Endothelial cell of umbilical vein (primary cell): ENCODE measurements at regions not wholly inside any gene's neighbourhood (a gene's known extent, or its start where the extent isn't known, plus 50 kb on each side); places are given as distances from the start of the nearest gene placed in this dataset.

ENCODE experiments used
- BruUV-seq: library from RNA; stranded (reverse); fragments of 400-500 nt; replicated peaks from 2 replicates; lab custom pipeline; 2021; lab: Mats Ljungman, UMichigan
- CTCF ChIA-PET: fragments of 300-600, 350-600 bp; sonication (Branson Sonifier 250); formaldehyde crosslinking; loops from one replicate; lab custom pipeline; 2021; ENCODE audit warnings: antibody characterized with exemption, inconsistent platforms; lab: Charles Lee
- POLR2A ChIA-PET: fragments of 300-600, 350-600 bp; sonication (Branson Sonifier 250); formaldehyde crosslinking; loops from one replicate; lab custom pipeline; 2021; ENCODE audit warnings: antibody characterized with exemption, inconsistent platforms; lab: Charles Lee
- DNase-seq: peaks from one replicate; pipeline ENCODE4 v3.0.0-alpha.2; 2011; ENCODE audit warnings: low read depth, low spot score
- FAIRE-seq: peaks from 2 replicates; lab custom pipeline; 2011; peaks lifted over from hg19 to GRCh38; lab: Jason Lieb, UNC
- H2AFZ ChIP-seq: 2 replicates; pipeline ENCODE4 v1.6.0; 2012; ENCODE audit warnings: low read depth, low read length, control low read depth, inconsistent platforms
- H3K27ac ChIP-seq: 2 replicates; pipeline ENCODE4 v1.5.1; 2011; ENCODE audit warnings: low read depth, mild to moderate bottlenecking, control low read depth, low read length, moderate library complexity; ENCODE audit not compliant: insufficient read depth
- H3K27me3 ChIP-seq, 2 experiments: 2 replicates each; pipeline versions ENCODE4 v1.6.0 to v1.6.1; 2011; ENCODE audit warnings: low read length in 2 of 2, mixed read lengths in 1 of 2; ENCODE audit not compliant: control insufficient read depth in 2 of 2, insufficient read depth in 2 of 2
- H3K36me3 ChIP-seq, 2 experiments: 2 replicates in 1 of 2; 3 replicates in 1 of 2; pipeline ENCODE4 v1.5.1; 2011; ENCODE audit warnings: low read length in 2 of 2, mild to moderate bottlenecking in 1 of 2, moderate library complexity in 1 of 2; ENCODE audit not compliant: control insufficient read depth in 2 of 2, insufficient read depth in 2 of 2; ENCODE audit errors: extremely low read depth in 1 of 2
- H3K4me1 ChIP-seq: 3 replicates; pipeline ENCODE4 v1.5.1; 2011; ENCODE audit warnings: mild to moderate bottlenecking, low read length; ENCODE audit not compliant: control insufficient read depth, insufficient read depth; ENCODE audit errors: extremely low read depth
- H3K4me2 ChIP-seq: 2 replicates; pipeline ENCODE4 v1.6.1; 2011; ENCODE audit warnings: low read length, control low read depth, mixed read lengths; ENCODE audit not compliant: insufficient read depth
- H3K4me3 ChIP-seq, 3 experiments: fragments of 200-600 bp in 1 of 3; sonication (generic), shearing (Covaris generic) in 1 of 3; replicated peaks in 1 of 3; 2 replicates each; pipeline ENCODE4 v1.5.1; 2011 to 2016; ENCODE audit warnings: control low read depth in 3 of 3, low read length in 3 of 3, mild to moderate bottlenecking in 2 of 3, inconsistent platforms in 1 of 3, low read depth in 1 of 3, moderate library complexity in 1 of 3; ENCODE audit not compliant: insufficient read depth in 1 of 3
- H3K79me2 ChIP-seq: 2 replicates; pipeline ENCODE4 v1.6.0; 2012; ENCODE audit warnings: low read length, inconsistent platforms; ENCODE audit not compliant: control insufficient read depth, insufficient read depth
- H3K9ac ChIP-seq: replicated peaks from 2 replicates; pipeline ENCODE3; 2011; ENCODE audit warnings: low read length, control low read depth; ENCODE audit not compliant: insufficient read depth; ENCODE audit errors: extremely low read depth
- H3K9me1 ChIP-seq: replicated peaks from 3 replicates; pipeline ENCODE4 v1.6.0; 2011; ENCODE audit warnings: mild to moderate bottlenecking, low read length; ENCODE audit not compliant: control insufficient read depth, insufficient read depth; ENCODE audit errors: extremely low read depth
- H3K9me3 ChIP-seq: replicated peaks from 2 replicates; pipeline ENCODE4 v1.5.1; 2012; ENCODE audit warnings: low read length, inconsistent platforms; ENCODE audit not compliant: control insufficient read depth, insufficient read depth
- H4K20me1 ChIP-seq: replicated peaks from 2 replicates; pipeline ENCODE3; 2011; ENCODE audit warnings: mild to moderate bottlenecking, low read length; ENCODE audit not compliant: control insufficient read depth, insufficient read depth; ENCODE audit errors: extremely low read depth
- EZH2 ChIP-seq: IDR thresholded peaks from 2 replicates; pipeline ENCODE4 v1.6.1; 2012; ENCODE audit warnings: borderline replicate concordance, low read depth, mild to moderate bottlenecking, moderate library complexity, low read length, inconsistent platforms; ENCODE audit not compliant: severe bottlenecking
- FOS ChIP-seq: IDR thresholded peaks from 2 replicates; pipeline ENCODE4 v1.6.1; 2011; ENCODE audit warnings: mild to moderate bottlenecking, low read length, moderate library complexity, borderline replicate concordance; ENCODE audit not compliant: insufficient read depth
- GATA2 ChIP-seq: IDR thresholded peaks from 2 replicates; pipeline ENCODE4 v1.7.0; 2011; ENCODE audit warnings: low read depth, mild to moderate bottlenecking, moderate library complexity, mixed read lengths, low read length; ENCODE audit not compliant: insufficient read length, insufficient read depth
- JUN ChIP-seq: IDR thresholded peaks from 2 replicates; pipeline ENCODE4 v1.6.1; 2011; ENCODE audit warnings: borderline replicate concordance, low read depth; ENCODE audit not compliant: insufficient read length, insufficient read depth
- MAX ChIP-seq: IDR thresholded peaks from 2 replicates; pipeline ENCODE4 v1.6.1; 2011; ENCODE audit not compliant: insufficient read depth, insufficient read length
- MYC ChIP-seq: IDR thresholded peaks from one replicate; pipeline ENCODE4 v1.6.1; 2011; ENCODE audit warnings: mild to moderate bottlenecking, low read depth, low read length
- POLR2A ChIP-seq: IDR thresholded peaks from 2 replicates; pipeline ENCODE4 v1.6.1; 2012; ENCODE audit warnings: low read depth, mild to moderate bottlenecking, control low read depth, low read length
- POLR2AphosphoS5 ChIP-seq: IDR thresholded peaks from 2 replicates; pipeline ENCODE4 v1.6.1; 2012; ENCODE audit warnings: low read depth, mild to moderate bottlenecking, control low read depth, low read length, moderate library complexity; ENCODE audit not compliant: insufficient read depth
- dilution Hi-C: fragments of 300-500 bp; cut with MboI; formaldehyde crosslinking; loops from one replicate; pipeline ENCODE4 v1.15.0; 2019; ENCODE audit warnings: low sequenced_read_pairs; ENCODE audit not compliant: extremely low pct_ligation_motif_present
- intact Hi-C: fragments of 100-400 bp; cut with micrococcal nuclease; formaldehyde crosslinking; loops from one replicate; pipeline ENCODE4 v1.10.0; 2022
- TF ChIP-seq, protein P1 (sequence below), 2 donors: IDR thresholded peaks; 1 replicate in 1 of 2; 2 replicates in 1 of 2; pipeline ENCODE4 v1.5.1; 2011; ENCODE audit warnings: low read length in 2 of 2, mild to moderate bottlenecking in 2 of 2, moderate library complexity in 2 of 2, control low read depth in 1 of 2, inconsistent platforms in 1 of 2, low read depth in 1 of 2; ENCODE audit not compliant: insufficient read depth in 1 of 2; ENCODE audit errors: extremely low read depth in 1 of 2

- H3K9ac ChIP-seq: no peak overlapping the region
- FAIRE-seq (no peak), DNase-seq (no peak)
- no TSS peak for BruUV-seq
- H3K9me1 ChIP-seq: no peaks in the 10 kb centered on the region
- H3K36me3 ChIP-seq: no peaks in the 10 kb centered on the region
- CTCF ChIA-PET: no interaction called here
- POLR2A ChIA-PET: no interaction called here
- no peaks in the 10 kb centered on the region for H3K9me3 ChIP-seq
- H2AFZ ChIP-seq: no peak overlapping the region
- H4K20me1 ChIP-seq: no peaks in the 10 kb centered on the region
- H3K4me3 ChIP-seq: no peak overlapping the region
- intact Hi-C loops: no loop called here
- no peaks in the 10 kb centered on the region for H3K4me1 ChIP-seq
- no peaks in the 10 kb centered on the region for H3K79me2 ChIP-seq
- TF ChIP-seq JUN (no peak), MAX (no peak), POLR2A (no peak)
- TF ChIP-seq, protein P1, sequence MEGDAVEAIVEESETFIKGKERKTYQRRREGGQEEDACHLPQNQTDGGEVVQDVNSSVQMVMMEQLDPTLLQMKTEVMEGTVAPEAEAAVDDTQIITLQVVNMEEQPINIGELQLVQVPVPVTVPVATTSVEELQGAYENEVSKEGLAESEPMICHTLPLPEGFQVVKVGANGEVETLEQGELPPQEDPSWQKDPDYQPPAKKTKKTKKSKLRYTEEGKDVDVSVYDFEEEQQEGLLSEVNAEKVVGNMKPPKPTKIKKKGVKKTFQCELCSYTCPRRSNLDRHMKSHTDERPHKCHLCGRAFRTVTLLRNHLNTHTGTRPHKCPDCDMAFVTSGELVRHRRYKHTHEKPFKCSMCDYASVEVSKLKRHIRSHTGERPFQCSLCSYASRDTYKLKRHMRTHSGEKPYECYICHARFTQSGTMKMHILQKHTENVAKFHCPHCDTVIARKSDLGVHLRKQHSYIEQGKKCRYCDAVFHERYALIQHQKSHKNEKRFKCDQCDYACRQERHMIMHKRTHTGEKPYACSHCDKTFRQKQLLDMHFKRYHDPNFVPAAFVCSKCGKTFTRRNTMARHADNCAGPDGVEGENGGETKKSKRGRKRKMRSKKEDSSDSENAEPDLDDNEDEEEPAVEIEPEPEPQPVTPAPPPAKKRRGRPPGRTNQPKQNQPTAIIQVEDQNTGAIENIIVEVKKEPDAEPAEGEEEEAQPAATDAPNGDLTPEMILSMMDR (IDR thresholded peaks at IDR 0.05; ENCODE audit: extremely low read depth in 1 of 2, insufficient read depth in 1 of 2, low read depth in 1 of 2, low read length in 2 of 2): no peak
- H3K27me3 ChIP-seq: no peaks in the 10 kb centered on the region
- H3K27ac ChIP-seq: no peak overlapping the region
- dilution Hi-C loops: no loop called here
- no peak overlapping the region for H3K4me2 ChIP-seq
These were observed 107.4 kb upstream of the TOM1L1 start for GRCh38 chr17:54793271-54793670.

DNA sequence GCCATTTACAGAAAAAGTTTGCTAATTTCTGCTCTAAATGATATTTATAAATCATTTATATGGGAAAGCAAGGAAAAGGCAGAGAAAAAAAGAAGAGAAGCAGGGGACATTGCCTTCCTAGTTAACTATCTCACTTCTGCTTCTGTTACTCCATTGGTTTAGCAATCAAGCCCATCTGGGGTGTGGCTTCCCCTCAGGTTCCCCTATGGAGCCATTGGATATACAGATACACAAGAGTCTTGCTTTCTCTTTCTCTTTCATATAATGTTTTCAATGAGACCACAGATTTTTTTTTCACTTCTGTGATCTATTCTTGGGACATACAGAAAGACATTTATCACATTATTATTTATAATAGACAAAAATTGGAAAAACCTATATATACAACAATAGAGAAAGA is 105.6 kb upstream of the TOM1L1 start:
- ChIA-PET POLR2A (no interaction called here), CTCF (no interaction called here)
- no peak overlapping the region for H3K9ac ChIP-seq
- H3K9me1 ChIP-seq: no peaks in the 10 kb centered on the region
- H3K4me1 ChIP-seq: no peaks in the 10 kb centered on the region
- BruUV-seq: no TSS peak
- H3K36me3 ChIP-seq: no peaks in the 10 kb centered on the region
- H3K27me3 ChIP-seq: no peaks in the 10 kb centered on the region
- DNase-seq (no peak), FAIRE-seq (no peak)
- no peaks in the 10 kb centered on the region for H3K79me2 ChIP-seq
- H4K20me1 ChIP-seq: no peaks in the 10 kb centered on the region
- no peaks in the 10 kb centered on the region for H3K9me3 ChIP-seq
- no peak overlapping the region for H3K4me2 ChIP-seq
- no peak overlapping the region for H3K4me3 ChIP-seq
- no peak for TF ChIP-seq JUN
- TF ChIP-seq FOS: no peak
- no peak for TF ChIP-seq EZH2
- TF ChIP-seq, protein P1 (IDR thresholded peaks at IDR 0.05; ENCODE audit: extremely low read depth in 1 of 2, insufficient read depth in 1 of 2, low read depth in 1 of 2, low read length in 2 of 2): no peak
- no peak for TF ChIP-seq MYC
- no peak for TF ChIP-seq MAX
- TF ChIP-seq POLR2AphosphoS5: no peak
- no peak for TF ChIP-seq POLR2A
- no peak for TF ChIP-seq GATA2
- no peak overlapping the region for H3K27ac ChIP-seq
- intact Hi-C loops (no loop called here), dilution Hi-C loops (no loop called here)
- no peak overlapping the region for H2AFZ ChIP-seq
